PC-3 (cell line): ENCODE measurements at regions not wholly inside any gene's neighbourhood (a gene's known extent, or its start where the extent isn't known, plus 50 kb on each side); places are given as distances from the start of the nearest gene placed in this dataset.

Experiments
- CTCF ChIP-seq: fragments of 300-600 bp; sonication (generic); conservative IDR thresholded peaks from 2 replicates; pipeline ENCODE4 v1.5.1; 2017; ENCODE audit warnings: antibody characterized with exemption, low read depth, mild to moderate bottlenecking, low read length
- EZH2 ChIP-seq: fragments of 300-600 bp; sonication (generic); IDR thresholded peaks from one replicate; pipeline ENCODE4 v1.6.1; 2017; ENCODE audit warnings: antibody characterized with exemption, mild to moderate bottlenecking, low read length; ENCODE audit not compliant: unreplicated experiment

- no peak for TF ChIP-seq CTCF
- TF ChIP-seq EZH2: no peak
Observed at GRCh38 chrX:10325611-10326010, 168.8 kb downstream of the CLCN4 start.
